Heart left ventricle (tissue), 13 donors: ENCODE measurements at regions not wholly inside any gene's neighbourhood (a gene's known extent, or its start where the extent isn't known, plus 50 kb on each side); places are given as distances from the start of the nearest gene placed in this dataset.

Source experiments
- CTCF ChIP-seq, 12 donors: fragments of 200-600 bp; sonication (generic) in 4 of 12; IDR thresholded peaks; one replicate each; pipeline versions ENCODE4 v1.5.0 to v1.8.0; 2018 to 2022; ENCODE audit warnings: antibody characterized with exemption in 12 of 12, mild to moderate bottlenecking in 5 of 12
- POLR2A ChIP-seq, 2 donors: fragments of 450-650 bp; IDR thresholded peaks; one replicate each; pipeline ENCODE4 v1.6.1; 2017; ENCODE audit warnings: antibody characterized with exemption in 2 of 2, mild to moderate bottlenecking in 2 of 2, moderate library complexity in 2 of 2
- donor health status: ischemic (EF 13 %, LVEDD 7.1; RV severe dilation, severe dysfunction).
- donor health status: DM: no; HTN: yes; CAD: no.
- donor health status: DM: no; HTN: no; CAD: no.
- donor health status: ischemic (EF 25% LVEDD 6.9; RV normal size, moderate dysfunction).
- donor health status: ischemic (EF 25% LVEDD 5.7; RV mildly dilated, moderate dysfunction).
- donor health status: ischemic (EF 35%, LVEDD 5.7; RV mildly dilated, moderate dysfunction).
- donor health status: nonischemic (EF 11% LVEDD 7.7; RV severe dilation, severe dysfunction).
- donor health status: DM: yes; HTN: yes; CAD: no.
- donor health status: PGD.
- donor health status: ischemic (EF 29% LVEDD 5.4; RV normal size, mild dysfunction).
- donor health status: nonischemic (EF 23%, LVEDD 6.1; RV moderate dilation, normal function).

- no peak for TF ChIP-seq CTCF (IDR thresholded peaks at IDR 0.05)
- TF ChIP-seq POLR2A (IDR thresholded peaks at IDR 0.05) = no peak
Measured at GRCh38 chr16:76007645-76008044, 269.6 kb upstream of the CNTNAP4 start.
